K562 (cell line): ENCODE measurements at regions not wholly inside any gene's neighbourhood (a gene's known extent, or its start where the extent isn't known, plus 50 kb on each side); places are given as distances from the start of the nearest gene placed in this dataset.

ENCODE experiments used
- ATAC-seq: fragments of 200-7000 bp; cut with Tn5 transposase; 3 replicates; pipeline ENCODE4 v1.9.1; 2020; ENCODE audit warnings: moderate library complexity
- BruUV-seq: library from RNA; stranded (reverse); fragments of 400-500 nt; replicated peaks from 2 replicates; lab custom pipeline; 2021; lab: Mats Ljungman, UMichigan
- CTCF ChIA-PET: fragments of 300-600 bp; formaldehyde crosslinking; extraction: SDS; loops from one replicate; lab custom pipeline; 2021; ENCODE audit warnings: low intra/inter-chr PET ratio; lab: Yijun Ruan, JAX
- POLR2A ChIA-PET: fragments of 300-600, 350-650 bp; sonication (Branson Sonifier 250); formaldehyde crosslinking; extraction: SDS; loops from one replicate; lab custom pipeline; 2021; ENCODE audit warnings: antibody characterized with exemption, inconsistent platforms; lab: Yijun Ruan, JAX
- DNase-seq, 4 experiments: peaks; one replicate each; pipeline versions ENCODE4 v3.0.0 to v3.0.0-alpha.2; 2011 to 2018; ENCODE audit warnings: low spot score in 3 of 4, mixed read lengths in 3 of 4; ENCODE audit errors: extremely low read depth in 1 of 4
- FAIRE-seq: peaks from 2 replicates; lab custom pipeline; 2011; peaks lifted over from hg19 to GRCh38; lab: Jason Lieb, UNC
- H2AFZ ChIP-seq: 2 replicates; pipeline ENCODE4 v1.6.0; 2011; ENCODE audit warnings: low read depth, low read length, control low read depth, inconsistent platforms
- H3K27ac ChIP-seq: fragments of 200-600 bp; 3 replicates; pipeline ENCODE4 v1.8.0; 2011; ENCODE audit warnings: low read depth, mild to moderate bottlenecking, control low read depth, inconsistent platforms, low read length, moderate library complexity, mixed read lengths; ENCODE audit errors: extremely low read depth
- H3K27me3 ChIP-seq, 2 experiments: fragments of 300-600 bp in 1 of 2; 2 replicates in 1 of 2; 3 replicates in 1 of 2; pipeline versions ENCODE4 v1.6.0 to v1.8.0; 2011; ENCODE audit warnings: inconsistent platforms in 2 of 2, low read length in 2 of 2, mild to moderate bottlenecking in 1 of 2, mixed read lengths in 1 of 2, moderate library complexity in 1 of 2; ENCODE audit not compliant: control insufficient read depth in 2 of 2, insufficient read depth in 2 of 2
- H3K36me3 ChIP-seq: fragments of 300-600 bp; 3 replicates; pipeline ENCODE4 v1.8.0; 2011; ENCODE audit warnings: mild to moderate bottlenecking, low read length, inconsistent platforms; ENCODE audit not compliant: control insufficient read depth, insufficient read depth
- H3K4me1 ChIP-seq, 2 experiments: fragments of 200-600 bp in 1 of 2; replicated peaks in 1 of 2; 2 replicates in 1 of 2; 3 replicates in 1 of 2; pipeline versions ENCODE4 v1.5.1 to v1.8.0; 2011; ENCODE audit warnings: inconsistent platforms in 2 of 2, low read length in 2 of 2, mild to moderate bottlenecking in 1 of 2, mixed read lengths in 1 of 2, moderate library complexity in 1 of 2; ENCODE audit not compliant: control insufficient read depth in 2 of 2, insufficient read depth in 2 of 2
- H3K4me2 ChIP-seq: 2 replicates; pipeline ENCODE4 v1.6.1; 2011; ENCODE audit warnings: low read length, control low read depth, inconsistent platforms, mixed read lengths; ENCODE audit not compliant: insufficient read depth
- H3K4me3 ChIP-seq: fragments of 200-600 bp; sonication (generic), shearing (Covaris generic); 2 replicates; pipeline ENCODE4 v1.5.1; 2016; ENCODE audit warnings: control low read depth, inconsistent platforms
- H3K79me2 ChIP-seq: fragments of 200-600 bp; 3 replicates; pipeline ENCODE4 v1.8.0; 2011; ENCODE audit warnings: low read length, inconsistent platforms; ENCODE audit not compliant: control insufficient read depth, insufficient read depth
- H3K9ac ChIP-seq, 2 experiments: 2 replicates each; pipeline versions ENCODE4 v1.6.0 to v1.6.1; 2011; ENCODE audit warnings: low read depth in 2 of 2, low read length in 2 of 2, control low read depth in 1 of 2, inconsistent platforms in 1 of 2, mild to moderate bottlenecking in 1 of 2, mixed read lengths in 1 of 2; ENCODE audit not compliant: insufficient read depth in 1 of 2
- H3K9me1 ChIP-seq: one replicate; pipeline ENCODE4 v1.6.0; 2011; ENCODE audit warnings: inconsistent platforms, mild to moderate bottlenecking, low read length, moderate library complexity; ENCODE audit not compliant: control insufficient read depth, insufficient read depth
- H3K9me3 ChIP-seq: replicated peaks from 2 replicates; pipeline ENCODE4 v1.5.1; 2011; ENCODE audit warnings: low read depth, low read length, inconsistent platforms; ENCODE audit not compliant: control insufficient read depth, insufficient read depth
- H4K20me1 ChIP-seq: replicated peaks from 2 replicates; pipeline ENCODE4 v1.6.1; 2011; ENCODE audit warnings: low read length, inconsistent platforms, mixed read lengths; ENCODE audit not compliant: control insufficient read depth, insufficient read depth
- BCLAF1 ChIP-seq, 2 experiments: fragments of 450-650 bp in 1 of 2; IDR thresholded peaks; 2 replicates each; pipeline ENCODE4 v1.6.1; 2011 to 2017; ENCODE audit warnings: low read depth in 2 of 2, antibody characterized with exemption in 1 of 2, borderline replicate concordance in 1 of 2, low read length in 1 of 2, mild to moderate bottlenecking in 1 of 2, mixed read lengths in 1 of 2; ENCODE audit not compliant: control insufficient read depth in 1 of 2
- BHLHE40 ChIP-seq: IDR thresholded peaks from 2 replicates; pipeline ENCODE4 v1.6.1; 2011; ENCODE audit warnings: low read length, improper control_type of control experiment
- CBX2 ChIP-seq: fragments of 200-600 bp; sonication (generic); IDR thresholded peaks from one replicate; pipeline ENCODE4 v1.6.1; 2012; ENCODE audit warnings: mild to moderate bottlenecking, low read length, inconsistent platforms; ENCODE audit not compliant: insufficient read depth, poor library complexity, severe bottlenecking
- ERF ChIP-seq: fragments of 450-650 bp; formaldehyde crosslinking; IDR thresholded peaks from 2 replicates; pipeline ENCODE4 v1.4.0; 2020; ENCODE audit warnings: mild to moderate bottlenecking, mixed read lengths
- ILK ChIP-seq: fragments of 450-650 bp; IDR thresholded peaks from 2 replicates; pipeline ENCODE4 v1.6.1; 2016; ENCODE audit warnings: missing genetic modification characterization, low read depth, mild to moderate bottlenecking, missing compliant biosample characterization, moderate library complexity, borderline replicate concordance
- SMC3 ChIP-seq: conservative IDR thresholded peaks from 2 replicates; pipeline ENCODE4 v1.6.1; 2011; ENCODE audit warnings: low read depth, low read length, improper control_type of control experiment; ENCODE audit not compliant: insufficient read depth
- TAL1 ChIP-seq: fragments of 450-650 bp; IDR thresholded peaks from 2 replicates; pipeline ENCODE4 v1.6.1; 2016; ENCODE audit warnings: mild to moderate bottlenecking
- TBP ChIP-seq: optimal IDR thresholded peaks from 2 replicates; pipeline ENCODE3; 2011; ENCODE audit warnings: low read depth, low read length, improper control_type of control experiment
- ZNF133 ChIP-seq: fragments of 250-450 bp; sonication (Bioruptor Pico); IDR thresholded peaks from 2 replicates; pipeline ENCODE4 v1.4.0; 2020; ENCODE audit warnings: mild to moderate bottlenecking
- ZNF639 ChIP-seq, 2 experiments: fragments of 200-800 bp in 1 of 2; sonication (Bioruptor generic) in 1 of 2; sonication (generic) in 1 of 2; formaldehyde crosslinking in 1 of 2; IDR thresholded peaks in 1 of 2; conservative IDR thresholded peaks in 1 of 2; 2 replicates each; pipeline versions ENCODE4 v1.5.0 to v1.6.1; 2016 to 2020; ENCODE audit warnings: missing compliant biosample characterization in 1 of 2, missing genetic modification characterization in 1 of 2, missing genetic modification reagents in 1 of 2
- ZNF785 ChIP-seq: fragments of 250-450 bp; sonication (Bioruptor Pico); IDR thresholded peaks from 2 replicates; pipeline ENCODE4 v1.4.0; 2020; ENCODE audit warnings: mild to moderate bottlenecking
- WGBS: fragments of 100-300 bp; shearing (Covaris generic); methylation state at CpG from one replicate; pipeline ENCODE4 v1.1.6; 2016; ENCODE audit warnings: low coverage, mixed read lengths; ENCODE audit not compliant: insufficient coverage; ENCODE audit errors: missing lambda C conversion rate; 5-methylcytosine and 5-hydroxymethylcytosine counted together
- in situ Hi-C: fragments of 300-500 bp; cut with MboI; formaldehyde crosslinking; loops from 4 replicates; pipeline ENCODE4 v1.15.0; 2018; ENCODE audit warnings: inconsistent platforms, mixed read lengths
- intact Hi-C: fragments of 100-400 bp; cut with micrococcal nuclease; formaldehyde crosslinking; loops from 2 replicates; pipeline ENCODE4 v1.14.2; 2022

GRCh38 chr5:2569774-2570542, 181.5 kb downstream of the IRX2 start:
- H3K9me1 ChIP-seq, result no peaks in the 10 kb centered on the region
- H3K4me2 ChIP-seq, result no peak overlapping the region
- intact Hi-C loops, result no loop called here
- ATAC-seq, result no peak
- no peak overlapping the region for H3K9ac ChIP-seq
- no peaks in the 10 kb centered on the region for H3K4me1 ChIP-seq
- BruUV-seq, result no TSS peak
- no peaks in the 10 kb centered on the region for H3K36me3 ChIP-seq
- peaks cover 0 to 12% of the 10 kb centered on the region in 2 experiments; a peak in 3 of 5 replicates for H3K27me3 ChIP-seq
- FAIRE-seq, result no peak
- ChIA-PET CTCF (no interaction called here), POLR2A (no interaction called here)
- TF ChIP-seq CBX2, result no peak
- no peak for TF ChIP-seq ZNF785 (CRISPR knock-in tag)
- no peak for TF ChIP-seq BHLHE40
- no peak for TF ChIP-seq ILK (tag)
- no peak for TF ChIP-seq ZNF639 (CRISPR knock-in tag; conservative IDR thresholded peaks at IDR 0.05 in 1 of 2, IDR thresholded peaks at IDR 0.05 in 1 of 2)
- TF ChIP-seq SMC3, result no peak
- no peak for TF ChIP-seq BCLAF1 (IDR thresholded peaks at IDR 0.05; ENCODE audit: borderline replicate concordance in 1 of 2, control insufficient read depth in 1 of 2, low read depth in 2 of 2, low read length in 1 of 2)
- TF ChIP-seq TAL1, result no peak
- no peak for TF ChIP-seq ERF (CRISPR knock-in tag)
- no peak for TF ChIP-seq ZNF133 (CRISPR knock-in tag)
- no peak for TF ChIP-seq TBP
- no peaks in the 10 kb centered on the region for H3K79me2 ChIP-seq
- H3K4me3 ChIP-seq, result no peak overlapping the region
- DNase-seq, result no peak
- H3K9me3 ChIP-seq, result no peaks in the 10 kb centered on the region
- H4K20me1 ChIP-seq, result no peaks in the 10 kb centered on the region
- no peak overlapping the region for H2AFZ ChIP-seq
- in situ Hi-C loops, result no loop called here
- H3K27ac ChIP-seq, result no peak overlapping the region
- WGBS, result 3% methylated on average over 15 of the region's 15 CpGs
